SW480 (cell line): ENCODE measurements at regions not wholly inside any gene's neighbourhood (a gene's known extent, or its start where the extent isn't known, plus 50 kb on each side); places are given as distances from the start of the nearest gene placed in this dataset.

Experiments
- DNase-seq: peaks from one replicate; pipeline ENCODE4 v3.0.0-alpha.2; 2016; ENCODE audit warnings: low spot score

DNA sequence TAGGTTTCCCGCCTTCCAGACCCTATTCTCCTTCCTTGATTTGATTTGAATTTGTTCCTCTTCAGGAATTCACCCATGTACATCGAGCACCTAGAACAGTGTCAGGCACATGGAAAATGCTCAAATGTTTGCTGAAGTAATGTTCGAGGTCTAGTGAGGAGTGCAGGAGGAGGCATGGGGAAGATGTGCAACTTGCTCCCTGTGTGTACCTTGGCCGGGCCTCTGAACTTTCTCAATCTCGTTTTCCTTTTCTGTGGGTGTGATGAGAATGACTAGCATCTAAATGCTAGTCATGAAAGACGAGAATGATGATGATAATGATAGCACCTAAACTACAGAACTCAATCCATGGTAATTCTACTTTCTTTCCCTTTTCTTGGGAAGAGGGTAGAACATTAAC lies 279.1 kb upstream of the PLET1 start:
- no peak for DNase-seq

DNA sequence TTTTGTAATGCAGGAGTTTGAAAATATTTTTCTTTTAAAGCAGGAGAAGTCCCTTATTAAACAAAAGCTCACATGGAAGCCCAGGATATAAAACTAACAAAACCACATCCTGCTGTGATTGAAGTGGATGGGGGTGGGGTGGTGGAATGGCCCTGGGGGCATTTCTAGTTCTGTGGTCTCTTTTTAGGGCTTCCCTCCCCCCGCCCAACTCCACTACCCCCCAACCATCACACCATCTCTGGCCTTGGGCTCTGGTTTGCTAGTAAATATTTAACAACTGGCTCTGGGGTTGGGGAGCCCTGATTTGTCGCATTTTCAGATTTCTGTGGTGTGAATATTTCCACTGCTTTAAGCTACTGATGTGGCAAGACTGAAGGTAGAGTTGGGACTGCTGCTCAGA lies 279.6 kb upstream of the PLET1 start:
- no peak for DNase-seq

DNA sequence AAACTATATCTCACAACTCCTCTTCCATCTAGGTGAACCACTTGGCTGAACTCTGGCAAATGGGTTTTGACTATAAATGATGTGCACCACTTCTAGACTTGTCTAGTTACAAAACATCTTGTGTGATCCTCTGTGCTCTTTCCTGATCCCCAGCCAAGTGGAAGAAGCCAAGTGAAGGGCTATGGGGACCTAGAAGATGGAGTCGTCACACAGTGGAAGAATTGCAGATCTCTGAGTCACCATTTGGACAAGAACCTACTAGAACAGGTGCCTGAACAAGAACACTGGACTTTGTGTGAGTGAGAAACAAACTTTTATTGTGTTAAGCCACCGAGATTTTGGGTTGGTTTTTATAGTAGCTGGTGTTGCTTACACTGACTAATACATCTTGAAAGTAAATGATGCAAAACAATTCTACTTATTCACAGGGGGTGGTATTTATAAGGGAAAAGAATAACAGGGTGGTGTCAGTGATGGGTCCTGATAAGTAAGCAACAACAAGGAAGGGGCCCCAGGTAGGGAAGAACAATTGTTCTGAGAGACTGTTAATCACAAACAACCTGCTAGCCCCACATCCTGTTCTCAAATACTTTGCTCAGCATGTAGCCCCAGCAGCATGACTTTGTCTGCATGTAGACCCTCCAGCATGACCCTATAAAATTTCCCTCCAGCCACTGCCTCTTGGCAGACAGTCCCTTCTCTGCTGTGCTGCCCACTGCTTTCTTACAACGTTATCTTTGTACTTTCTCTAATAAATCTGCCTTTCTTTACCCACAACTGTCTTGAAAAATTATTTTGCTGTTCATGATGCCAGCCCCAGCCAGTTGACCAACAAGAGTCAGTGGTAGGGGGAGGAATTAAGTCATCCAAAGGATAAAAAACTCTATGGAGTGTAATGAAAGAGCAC lies 280.7 kb upstream of the PLET1 start:
- DNase-seq: no peak

GRCh38 chr11:112542479-112542878 lies 281.8 kb upstream of the PLET1 start:
- no peak for DNase-seq

DNA sequence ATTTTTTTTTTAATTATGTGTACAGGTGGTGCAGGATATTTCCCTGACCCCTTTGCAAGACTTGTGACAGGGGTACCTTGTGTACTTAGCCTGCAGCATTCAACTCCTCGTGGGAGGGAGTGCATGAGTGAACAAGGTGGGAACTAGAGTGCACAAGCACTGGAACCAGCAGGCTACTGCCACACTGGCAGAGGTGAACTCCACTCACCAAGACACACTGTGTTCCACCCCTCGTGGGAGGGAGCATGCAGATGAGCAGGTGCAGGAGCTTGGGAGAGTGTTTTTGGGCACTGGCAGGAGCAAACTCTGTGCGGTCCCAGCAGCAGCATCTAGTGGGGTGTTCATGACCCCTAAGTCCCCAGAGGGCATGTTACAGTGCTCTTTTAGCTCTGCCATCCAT lies 282.7 kb upstream of the PLET1 start:
- DNase-seq: no peak

DNA sequence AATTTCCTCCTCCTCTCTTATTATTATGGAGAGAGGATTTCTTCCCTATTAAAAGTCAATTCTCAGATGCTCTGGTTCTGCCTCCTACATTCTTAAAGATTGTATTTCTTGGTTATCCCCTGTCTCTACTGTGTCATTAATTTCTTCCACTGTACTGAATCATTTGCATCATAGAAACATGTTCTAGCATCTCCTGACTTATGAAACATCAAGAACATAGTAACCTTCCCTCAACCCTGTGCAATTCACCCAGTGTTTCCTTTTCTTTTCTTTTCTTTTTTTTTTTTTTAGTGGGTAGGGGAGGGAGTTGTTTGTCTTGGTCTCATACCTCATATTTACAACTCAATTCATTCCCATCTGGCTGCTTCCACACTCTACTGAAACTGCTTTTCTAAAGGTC lies 288.0 kb upstream of the PLET1 start:
- no peak for DNase-seq

DNA sequence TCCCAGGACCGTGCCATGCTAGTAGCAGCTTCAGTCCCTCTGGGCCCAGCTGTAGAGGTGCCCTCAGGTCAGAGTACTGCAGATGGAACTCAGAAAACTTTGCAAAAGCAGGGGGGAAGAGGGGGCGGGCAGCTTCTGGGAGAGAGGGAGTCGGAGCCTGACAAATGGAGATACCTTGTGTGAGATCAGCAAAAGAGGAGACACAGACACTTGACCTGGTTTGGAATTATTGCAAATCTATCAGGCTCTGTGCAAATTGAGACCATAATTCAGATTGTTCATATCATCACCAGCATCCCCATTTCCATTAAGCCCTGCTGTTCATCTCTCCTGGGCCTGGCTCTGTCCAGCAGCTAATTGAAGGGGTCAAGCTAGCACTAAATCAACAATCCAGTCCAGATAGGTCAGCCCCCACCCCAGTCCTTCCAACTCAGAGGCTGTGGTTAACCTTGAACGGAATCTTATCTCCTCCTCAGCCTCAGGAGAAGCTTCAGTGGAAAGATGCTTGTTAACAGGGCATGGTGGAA lies 292.6 kb upstream of the PLET1 start:
- DNase-seq: no peak

GRCh38 chr11:112554586-112554985 lies 293.9 kb upstream of the PLET1 start:
- no peak for DNase-seq

GRCh38 chr11:112555491-112556364 lies 295.1 kb upstream of the PLET1 start:
- DNase-seq: peak; percentile 14

GRCh38 chr11:112558691-112559090 lies 298.0 kb upstream of the PLET1 start:
- no peak for DNase-seq

GRCh38 chr11:112563808-112564207 lies 303.1 kb upstream of the PLET1 start:
- no peak for DNase-seq

DNA sequence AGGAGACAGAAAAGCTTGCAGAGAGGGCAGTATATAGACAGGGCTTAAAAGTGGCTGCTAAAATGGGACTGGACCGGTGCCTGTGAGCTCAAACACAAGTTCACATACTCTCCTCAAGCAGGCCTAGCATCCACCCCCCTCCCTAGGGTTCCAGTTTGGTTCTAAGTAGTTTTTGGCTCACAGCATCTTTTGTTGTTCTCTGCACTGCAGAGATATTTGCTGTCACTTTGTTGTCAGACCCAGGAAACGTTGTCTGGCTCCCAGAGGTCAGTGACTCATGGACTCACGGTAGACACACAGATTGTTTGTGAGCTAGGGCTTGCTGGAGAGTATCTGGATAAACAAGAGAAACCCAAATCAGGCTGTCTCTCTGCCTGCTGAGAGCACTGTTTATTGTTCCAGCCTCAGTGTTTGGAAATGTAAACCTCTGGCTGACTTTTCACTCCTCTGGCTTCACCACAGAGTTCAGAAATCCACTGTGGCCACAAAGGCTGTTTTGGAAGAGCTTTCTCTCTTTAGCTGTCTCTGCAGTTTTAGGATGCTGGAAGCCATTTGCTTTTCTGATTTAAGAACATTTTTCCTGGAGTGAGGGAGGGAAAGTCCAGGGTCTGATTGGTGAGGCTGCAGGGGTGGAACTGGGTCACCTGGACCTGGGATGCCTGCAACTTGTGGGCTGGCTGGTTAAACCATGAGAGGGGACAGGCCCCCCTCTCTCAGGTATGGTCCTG lies 303.7 kb upstream of the PLET1 start:
- peak; percentile 39 for DNase-seq

DNA sequence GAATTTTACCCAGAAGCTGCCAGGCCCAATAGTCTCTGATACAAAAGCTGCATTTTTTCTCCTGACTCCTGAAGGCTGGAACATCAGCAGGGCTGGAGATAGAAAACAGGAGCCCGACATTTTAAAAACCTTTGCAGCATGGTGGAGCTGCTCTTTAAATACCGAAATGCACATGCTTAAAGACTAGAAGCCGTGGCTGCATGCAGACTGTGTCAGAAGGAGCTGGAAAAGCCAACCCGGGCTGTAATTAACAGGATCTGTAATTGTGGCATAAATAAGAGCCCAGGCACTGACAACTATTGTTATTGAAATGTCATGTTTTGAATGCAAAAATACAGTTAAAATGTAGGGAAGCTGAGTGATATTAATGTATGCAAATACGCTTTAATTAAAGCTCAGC lies 304.9 kb upstream of the PLET1 start:
- no peak for DNase-seq

DNA sequence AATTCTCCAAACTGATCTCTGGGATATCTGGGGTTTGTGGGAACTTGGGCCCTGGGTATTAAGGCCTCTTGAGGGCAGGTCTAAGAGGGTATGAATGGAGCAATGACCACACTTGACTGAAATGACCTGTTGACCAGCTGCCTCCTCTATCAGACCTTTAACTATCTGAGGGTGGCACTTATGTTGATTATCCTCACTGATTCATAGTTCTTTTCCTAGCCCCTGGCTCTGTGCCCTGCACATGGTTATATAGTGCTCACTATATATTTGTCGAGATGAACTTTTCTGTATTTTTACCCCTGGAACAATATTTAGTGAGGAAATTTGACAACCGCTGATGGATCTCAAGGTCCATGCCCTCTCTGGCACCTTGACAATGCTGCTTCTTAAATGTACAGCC lies 305.5 kb upstream of the PLET1 start:
- DNase-seq: no peak

DNA sequence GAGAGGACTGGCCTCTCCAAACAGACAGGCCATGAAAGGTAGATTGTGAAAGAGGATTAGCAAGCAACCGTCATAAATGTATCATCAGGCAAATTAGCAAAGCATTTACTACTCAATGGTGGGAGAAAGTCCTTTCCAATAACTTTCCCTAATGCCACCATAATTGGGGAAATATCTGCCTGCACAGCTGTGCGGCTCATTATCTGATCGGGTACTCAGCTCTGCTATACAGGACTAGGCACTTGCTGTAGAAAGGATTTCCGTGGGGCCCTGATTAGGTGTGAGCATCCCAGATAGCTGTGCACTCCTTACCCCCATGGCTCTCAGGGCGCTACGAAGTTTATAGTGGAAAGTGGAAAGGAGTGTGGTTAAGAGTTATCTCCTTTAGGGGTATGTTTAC lies 309.7 kb upstream of the PLET1 start:
- no peak for DNase-seq

DNA sequence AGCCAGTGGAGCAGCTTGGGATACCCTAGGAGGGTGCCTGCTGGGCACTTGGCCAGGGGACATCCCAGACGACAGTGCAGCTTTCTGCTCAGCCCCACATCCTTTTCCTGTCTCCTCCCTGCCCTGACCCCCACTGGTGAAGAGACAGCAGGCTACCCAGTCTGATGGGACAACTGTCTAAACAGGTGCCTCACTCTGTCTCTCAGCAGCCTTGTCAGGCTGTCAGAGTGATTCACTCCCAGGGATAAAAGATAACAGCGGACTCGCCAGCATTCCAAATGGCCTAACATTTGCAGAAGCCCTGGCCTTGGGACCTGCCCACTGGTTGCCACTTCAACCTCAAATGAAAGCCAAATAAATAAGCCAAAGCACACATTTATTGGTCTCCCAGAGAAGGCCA lies 318.6 kb upstream of the PLET1 start:
- no peak for DNase-seq

GRCh38 chr11:112580864-112581263 lies 320.2 kb upstream of the PLET1 start:
- no peak for DNase-seq

- DNase-seq: no peak
These were observed 321.1 kb upstream of the PLET1 start for GRCh38 chr11:112581747-112582146.

- no peak for DNase-seq
These were observed 321.7 kb upstream of the PLET1 start for GRCh38 chr11:112582366-112582765.

- DNase-seq: peak; percentile 92
These were observed 322.7 kb upstream of the PLET1 start for GRCh38 chr11:112583261-112583893.

- no peak for DNase-seq
These were observed 324.0 kb upstream of the PLET1 start for GRCh38 chr11:112584672-112585071.

DNA sequence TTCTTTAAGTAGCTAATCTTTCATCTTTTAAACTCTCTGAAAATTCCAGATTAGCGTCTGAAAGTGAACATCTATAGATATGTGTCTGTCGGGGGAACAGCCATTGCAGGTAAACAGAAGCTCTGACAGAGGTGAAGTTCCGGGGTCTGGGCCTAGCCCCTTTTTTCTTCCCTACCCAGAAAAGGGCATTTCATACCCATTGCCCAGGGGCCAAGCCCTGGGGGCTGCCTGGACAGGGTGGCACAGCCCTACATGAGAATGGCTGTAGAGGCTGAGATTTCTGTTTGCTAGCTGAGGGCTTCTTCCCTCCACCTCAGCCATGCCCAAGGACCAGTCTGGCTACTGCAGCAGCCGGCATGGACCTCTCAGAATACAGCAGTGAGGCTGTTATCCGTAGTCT lies 327.0 kb upstream of the PLET1 start:
- no peak for DNase-seq
